AG04449 (cell line): ENCODE measurements at regions not wholly inside any gene's neighbourhood (a gene's known extent, or its start where the extent isn't known, plus 50 kb on each side); places are given as distances from the start of the nearest gene placed in this dataset.

Experiments
- CTCF ChIA-PET: fragments of 350-600 bp; formaldehyde crosslinking; extraction: SDS; loops from one replicate; lab custom pipeline; 2021; ENCODE audit warnings: antibody characterized with exemption; lab: Yijun Ruan, JAX
- POLR2A ChIA-PET: fragments of 400-600, 350-600 bp; formaldehyde crosslinking; extraction: SDS; loops from one replicate; lab custom pipeline; 2020; ENCODE audit warnings: antibody characterized with exemption, inconsistent platforms; lab: Yijun Ruan, JAX
- DNase-seq: peaks from one replicate; pipeline ENCODE4 v3.0.0-alpha.2; 2010; ENCODE audit warnings: low read depth, low spot score
- H3K4me3 ChIP-seq: 2 replicates; pipeline ENCODE4 v1.5.1; 2011; ENCODE audit warnings: low read depth, mild to moderate bottlenecking, control low read depth, low read length
- TF ChIP-seq, protein P1 (sequence below): IDR thresholded peaks from one replicate; pipeline ENCODE4 v1.5.1; 2011; ENCODE audit warnings: mild to moderate bottlenecking, moderate library complexity, low read length, control low read depth, inconsistent platforms; ENCODE audit not compliant: insufficient read depth; ENCODE audit errors: missing control alignments

DNA sequence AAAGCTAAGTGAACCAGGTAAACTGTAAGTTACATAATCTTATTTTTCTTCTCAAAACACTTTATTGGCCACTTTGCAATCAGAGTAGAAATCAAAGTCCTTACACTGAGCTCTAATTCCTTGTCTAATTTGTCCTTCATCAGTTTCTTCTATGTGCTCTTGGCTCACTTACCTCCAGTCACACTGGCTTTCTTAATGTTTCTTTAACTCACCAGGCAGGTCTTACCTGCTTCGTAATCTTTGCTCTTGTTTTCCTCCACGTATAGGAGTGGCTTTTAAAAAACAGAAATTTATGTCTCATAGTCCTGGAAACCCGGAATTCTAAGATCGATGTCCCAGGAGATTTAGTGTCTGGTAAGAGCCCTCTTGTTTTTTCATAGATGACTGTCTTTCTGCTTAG is 1462.1 kb downstream of the FSTL5 start:
- H3K4me3 ChIP-seq: no peak overlapping the region
- POLR2A ChIA-PET: no interaction called here
- TF ChIP-seq, protein P1, sequence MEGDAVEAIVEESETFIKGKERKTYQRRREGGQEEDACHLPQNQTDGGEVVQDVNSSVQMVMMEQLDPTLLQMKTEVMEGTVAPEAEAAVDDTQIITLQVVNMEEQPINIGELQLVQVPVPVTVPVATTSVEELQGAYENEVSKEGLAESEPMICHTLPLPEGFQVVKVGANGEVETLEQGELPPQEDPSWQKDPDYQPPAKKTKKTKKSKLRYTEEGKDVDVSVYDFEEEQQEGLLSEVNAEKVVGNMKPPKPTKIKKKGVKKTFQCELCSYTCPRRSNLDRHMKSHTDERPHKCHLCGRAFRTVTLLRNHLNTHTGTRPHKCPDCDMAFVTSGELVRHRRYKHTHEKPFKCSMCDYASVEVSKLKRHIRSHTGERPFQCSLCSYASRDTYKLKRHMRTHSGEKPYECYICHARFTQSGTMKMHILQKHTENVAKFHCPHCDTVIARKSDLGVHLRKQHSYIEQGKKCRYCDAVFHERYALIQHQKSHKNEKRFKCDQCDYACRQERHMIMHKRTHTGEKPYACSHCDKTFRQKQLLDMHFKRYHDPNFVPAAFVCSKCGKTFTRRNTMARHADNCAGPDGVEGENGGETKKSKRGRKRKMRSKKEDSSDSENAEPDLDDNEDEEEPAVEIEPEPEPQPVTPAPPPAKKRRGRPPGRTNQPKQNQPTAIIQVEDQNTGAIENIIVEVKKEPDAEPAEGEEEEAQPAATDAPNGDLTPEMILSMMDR: no peak
- CTCF ChIA-PET: no interaction called here
- no peak for DNase-seq

GRCh38 chr4:160709026-160709425 is 1454.8 kb downstream of the FSTL5 start:
- H3K4me3 ChIP-seq: no peak overlapping the region
- ChIA-PET POLR2A (no interaction called here), CTCF (no interaction called here)
- TF ChIP-seq, protein P1: no peak
- no peak for DNase-seq

DNA sequence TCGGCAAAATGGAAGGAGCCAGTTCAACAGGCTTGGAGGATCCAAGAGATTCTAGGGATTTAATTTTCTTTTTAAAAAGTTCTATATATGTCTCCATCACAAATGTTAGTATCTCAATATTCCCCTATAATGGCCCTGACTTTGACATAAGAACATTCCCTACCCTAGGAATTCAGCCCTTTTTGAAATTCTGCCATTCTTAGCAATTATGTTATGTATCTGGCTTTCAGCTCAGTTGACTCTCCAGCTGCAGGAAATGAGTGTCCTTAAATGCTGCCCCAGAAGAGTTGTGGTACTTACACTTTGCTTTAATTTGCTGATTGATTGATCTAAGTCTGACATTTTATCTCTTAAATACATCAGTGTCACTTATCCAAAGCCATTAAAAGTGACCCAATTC is 1454.3 kb downstream of the FSTL5 start:
- TF ChIP-seq, protein P1: no peak
- POLR2A ChIA-PET: no interaction called here
- H3K4me3 ChIP-seq: no peak overlapping the region
- CTCF ChIA-PET: no interaction called here
- DNase-seq: no peak

DNA sequence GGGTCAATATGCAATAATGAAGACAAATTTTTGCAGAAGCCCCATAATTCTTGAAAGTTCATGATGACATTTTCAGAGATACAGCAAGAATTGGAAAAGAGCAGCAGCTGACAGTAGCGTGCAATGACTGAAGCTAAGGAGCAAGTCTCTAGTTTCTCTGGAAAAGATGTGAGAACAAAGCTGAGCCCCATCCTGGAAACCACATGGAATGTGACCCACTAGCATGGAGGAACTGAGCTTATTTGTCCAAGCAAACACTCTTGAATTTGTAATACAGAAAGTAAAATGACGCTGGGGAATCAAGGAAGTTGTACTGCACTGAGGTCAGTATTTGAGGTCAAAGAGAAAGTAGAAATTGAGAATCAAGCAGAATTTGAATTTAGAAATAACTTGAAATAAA is 1447.2 kb downstream of the FSTL5 start:
- H3K4me3 ChIP-seq: no peak overlapping the region
- ChIA-PET POLR2A (no interaction called here), CTCF (no interaction called here)

GRCh38 chr4:160717848-160718247 is 1446.0 kb downstream of the FSTL5 start:
- ChIA-PET CTCF (no interaction called here), POLR2A (no interaction called here)
- TF ChIP-seq, protein P1: no peak
- no peak overlapping the region for H3K4me3 ChIP-seq
- no peak for DNase-seq

More for the DNA sequence above, 1447.2 kb downstream of the FSTL5 start:
- no peak for DNase-seq
- TF ChIP-seq, protein P1: no peak

DNA sequence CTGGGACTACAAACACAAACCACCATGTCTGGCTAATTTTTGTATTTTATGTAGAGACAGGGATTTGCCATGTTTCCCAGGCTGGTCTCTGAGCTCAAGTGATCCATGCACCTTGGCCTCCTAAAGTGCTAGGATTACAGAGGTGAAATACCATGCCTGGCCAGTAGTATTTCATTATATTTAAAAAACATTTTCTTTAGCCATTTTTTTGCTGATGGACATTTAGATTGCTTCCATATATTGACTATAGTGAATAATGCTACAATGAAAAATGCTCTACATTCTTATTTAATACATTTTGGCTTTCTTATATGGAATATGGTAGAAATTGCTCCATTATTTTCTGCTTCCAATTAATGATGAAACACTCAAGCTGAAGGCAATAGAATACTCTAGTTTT is 1439.7 kb downstream of the FSTL5 start:
- TF ChIP-seq, protein P1: no peak
- H3K4me3 ChIP-seq: no peak overlapping the region
- POLR2A ChIA-PET: no interaction called here
- no peak for DNase-seq
- CTCF ChIA-PET: no interaction called here
